ENCODE measurements at regions not wholly inside any gene's neighbourhood (a gene's known extent, or its start where the extent isn't known, plus 50 kb on each side); places are given as distances from the start of the nearest gene placed in this dataset.

- no peak for DNase-seq (ENCODE audit: low spot score in 2 of 2)
Observed at GRCh38 chr13:100872761-100873160, 198.2 kb upstream of the TMTC4 start.

GRCh38 chr13:100870898-100871297, 196.3 kb upstream of the TMTC4 start:
- no peak for FAIRE-seq

More at GRCh38 chr13:100872761-100873160, 198.2 kb upstream of the TMTC4 start:
- no peak for FAIRE-seq

GRCh38 chr13:100860866-100861265, 186.3 kb upstream of the TMTC4 start:
- DNase-seq (ENCODE audit: low spot score in 2 of 2) (no peak), FAIRE-seq (no peak)

More at GRCh38 chr13:100870898-100871297, 196.3 kb upstream of the TMTC4 start:
- DNase-seq (ENCODE audit: low spot score in 2 of 2) = no peak

GRCh38 chr13:100859861-100860260, 185.3 kb upstream of the TMTC4 start:
- no peak for FAIRE-seq
- no peak for DNase-seq (ENCODE audit: low spot score in 2 of 2)

GRCh38 chr13:100855151-100855550, 180.6 kb upstream of the TMTC4 start:
- FAIRE-seq (no peak), DNase-seq (ENCODE audit: low spot score in 2 of 2) (no peak)

- FAIRE-seq = no peak
- no peak for DNase-seq (ENCODE audit: low spot score in 2 of 2)
Observed at GRCh38 chr13:100854006-100854405, 179.4 kb upstream of the TMTC4 start.

GRCh38 chr13:100853434-100853833, 178.8 kb upstream of the TMTC4 start:
- no peak for FAIRE-seq
- no peak for DNase-seq (ENCODE audit: low spot score in 2 of 2)

GRCh38 chr13:100852146-100852545, 177.6 kb upstream of the TMTC4 start:
- FAIRE-seq = no peak

GRCh38 chr13:100848304-100848703, 173.7 kb upstream of the TMTC4 start:
- DNase-seq (ENCODE audit: low spot score in 2 of 2) (no peak), FAIRE-seq (no peak)

More at GRCh38 chr13:100852146-100852545, 177.6 kb upstream of the TMTC4 start:
- DNase-seq (ENCODE audit: low spot score in 2 of 2) = no peak

GRCh38 chr13:100845128-100845757, 170.6 kb upstream of the TMTC4 start:
- DNase-seq (ENCODE audit: low spot score in 2 of 2) (no peak), FAIRE-seq (no peak)

- FAIRE-seq (no peak), DNase-seq (ENCODE audit: low spot score in 2 of 2) (no peak)
Observed at GRCh38 chr13:100842136-100842535, 167.5 kb upstream of the TMTC4 start.

- DNase-seq (ENCODE audit: low spot score in 2 of 2) = no peak
- FAIRE-seq = no peak
Observed at GRCh38 chr13:100838387-100838786, 163.8 kb upstream of the TMTC4 start.

- DNase-seq (ENCODE audit: low spot score in 2 of 2) = no peak
- FAIRE-seq = no peak
Observed at GRCh38 chr13:100837631-100838030, 163.0 kb upstream of the TMTC4 start.

GRCh38 chr13:100836711-100837110, 162.1 kb upstream of the TMTC4 start:
- FAIRE-seq (no peak), DNase-seq (ENCODE audit: low spot score in 2 of 2) (no peak)

GRCh38 chr13:100835695-100836094, 161.1 kb upstream of the TMTC4 start:
- no peak for DNase-seq (ENCODE audit: low spot score in 2 of 2)
- FAIRE-seq = no peak

- FAIRE-seq (no peak), DNase-seq (ENCODE audit: low spot score in 2 of 2) (no peak)
Observed at GRCh38 chr13:100833427-100833826, 158.8 kb upstream of the TMTC4 start.

GRCh38 chr13:100828226-100828625, 153.6 kb upstream of the TMTC4 start:
- FAIRE-seq (no peak), DNase-seq (ENCODE audit: low spot score in 2 of 2) (no peak)

- DNase-seq (ENCODE audit: low spot score in 2 of 2) (no peak), FAIRE-seq (no peak)
Observed at GRCh38 chr13:100827489-100828176, 153.0 kb upstream of the TMTC4 start.

- FAIRE-seq = no peak
- no peak for DNase-seq (ENCODE audit: low spot score in 2 of 2)
Observed at GRCh38 chr13:100826441-100826840, 151.8 kb upstream of the TMTC4 start.

- DNase-seq (ENCODE audit: low spot score in 2 of 2) (no peak), FAIRE-seq (no peak)
Observed at GRCh38 chr13:100825557-100825956, 151.0 kb upstream of the TMTC4 start.

- DNase-seq (ENCODE audit: low spot score in 2 of 2) = no peak
- FAIRE-seq = no peak
Observed at GRCh38 chr13:100824366-100824765, 149.8 kb upstream of the TMTC4 start.

GRCh38 chr13:100823448-100823847, 148.9 kb upstream of the TMTC4 start:
- DNase-seq (ENCODE audit: low spot score in 2 of 2) (no peak), FAIRE-seq (no peak)

All from frontal cortex (tissue), 3 donors.